ENCODE measurements at regions not wholly inside any gene's neighbourhood (a gene's known extent, or its start where the extent isn't known, plus 50 kb on each side); places are given as distances from the start of the nearest gene placed in this dataset.

DNA sequence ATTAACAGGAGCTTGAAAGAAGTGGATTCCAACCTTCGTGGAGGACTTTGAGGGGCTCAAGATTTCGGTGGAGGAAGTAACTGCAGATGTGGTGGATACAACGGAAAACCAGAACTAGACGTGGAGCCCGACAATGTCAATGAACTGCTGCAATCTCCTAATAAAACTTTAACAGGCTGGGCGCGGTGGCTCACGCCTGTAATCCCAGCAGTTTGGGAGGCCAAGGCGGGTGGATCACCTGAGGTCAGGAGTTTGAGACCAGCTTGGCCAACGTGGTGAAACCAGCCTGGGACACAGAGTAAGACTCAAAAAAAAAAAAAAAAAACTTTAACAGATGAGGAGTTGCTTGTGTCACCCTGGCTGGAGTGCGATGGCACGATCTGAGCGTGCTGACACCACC lies 477.8 kb upstream of the MKI67 start:
- Histone ChIP-seq H3K4me1 (ENCODE audit: insufficient read depth, low read length) (no peaks in the 10 kb centered on the region), H3K9ac (ENCODE audit: insufficient read depth, low read depth, low read length) (no peak overlapping the region), H3K27me3 (ENCODE audit: control insufficient read depth in 1 of 2, insufficient read depth in 2 of 2, low read length in 2 of 2) (no peaks in the 10 kb centered on the region; a peak in 1 of 5 replicates), H2AFZ (ENCODE audit: low read length) (no peak overlapping the region), H3K4me2 (ENCODE audit: low read depth, low read length) (no peak overlapping the region), H3K4me3 (replicated peaks in 1 of 3; ENCODE audit: insufficient read depth in 1 of 3, low read depth in 2 of 3, low read length in 3 of 3) (no peak overlapping the region), H3K36me3 (replicated peaks in 1 of 2; ENCODE audit: control insufficient read depth in 1 of 2, insufficient read depth in 2 of 2, low read length in 2 of 2) (no peaks in the 10 kb centered on the region), H3K79me2 (ENCODE audit: insufficient read depth, low read length) (no peaks in the 10 kb centered on the region), H3K9me3 (ENCODE audit: low read length) (no peaks in the 10 kb centered on the region), H3K27ac (ENCODE audit: extremely low read length, insufficient read depth, low read length) (no peak overlapping the region), H4K20me1 (ENCODE audit: insufficient read depth, low read length) (no peaks in the 10 kb centered on the region)
- intact Hi-C loops (cut with micrococcal nuclease; ENCODE audit: unreplicated experiment): no loop called here
- POLR2A ChIA-PET: no interaction called here
- no TSS peak for BruUV-seq (replicated peaks)
- FAIRE-seq (no peak), ATAC-seq (no peak), DNase-seq (ENCODE audit: low spot score) (no peak)
- TF ChIP-seq MED8 (CRISPR knock-in tag; IDR thresholded peaks at IDR 0.05; ENCODE audit: insufficient replicate concordance) (no peak), NAIF1 (CRISPR knock-in tag; IDR thresholded peaks at IDR 0.05; ENCODE audit: borderline replicate concordance) (no peak), GTF2F1 (IDR thresholded peaks at IDR 0.05; ENCODE audit: low read length) (no peak), ELF4 (CRISPR knock-in tag; IDR thresholded peaks at IDR 0.05; ENCODE audit: borderline replicate concordance) (no peak), HDAC6 (IDR thresholded peaks at IDR 0.05; ENCODE audit: low read depth, low read length) (no peak), SNAI1 (CRISPR knock-in tag; IDR thresholded peaks at IDR 0.05; ENCODE audit: borderline replicate concordance) (no peak), ZNF143 (CRISPR knock-in tag; IDR thresholded peaks at IDR 0.05) (no peak), ZBTB21 (CRISPR knock-in tag; IDR thresholded peaks at IDR 0.05) (no peak), FOXA3 (CRISPR knock-in tag; IDR thresholded peaks at IDR 0.05) (no peak)
- TF ChIP-seq, protein P1, sequence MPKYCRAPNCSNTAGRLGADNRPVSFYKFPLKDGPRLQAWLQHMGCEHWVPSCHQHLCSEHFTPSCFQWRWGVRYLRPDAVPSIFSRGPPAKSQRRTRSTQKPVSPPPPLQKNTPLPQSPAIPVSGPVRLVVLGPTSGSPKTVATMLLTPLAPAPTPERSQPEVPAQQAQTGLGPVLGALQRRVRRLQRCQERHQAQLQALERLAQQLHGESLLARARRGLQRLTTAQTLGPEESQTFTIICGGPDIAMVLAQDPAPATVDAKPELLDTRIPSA (CRISPR knock-in tag; IDR thresholded peaks at IDR 0.05; ENCODE audit: borderline replicate concordance): no peak
- TF ChIP-seq, protein P2, sequence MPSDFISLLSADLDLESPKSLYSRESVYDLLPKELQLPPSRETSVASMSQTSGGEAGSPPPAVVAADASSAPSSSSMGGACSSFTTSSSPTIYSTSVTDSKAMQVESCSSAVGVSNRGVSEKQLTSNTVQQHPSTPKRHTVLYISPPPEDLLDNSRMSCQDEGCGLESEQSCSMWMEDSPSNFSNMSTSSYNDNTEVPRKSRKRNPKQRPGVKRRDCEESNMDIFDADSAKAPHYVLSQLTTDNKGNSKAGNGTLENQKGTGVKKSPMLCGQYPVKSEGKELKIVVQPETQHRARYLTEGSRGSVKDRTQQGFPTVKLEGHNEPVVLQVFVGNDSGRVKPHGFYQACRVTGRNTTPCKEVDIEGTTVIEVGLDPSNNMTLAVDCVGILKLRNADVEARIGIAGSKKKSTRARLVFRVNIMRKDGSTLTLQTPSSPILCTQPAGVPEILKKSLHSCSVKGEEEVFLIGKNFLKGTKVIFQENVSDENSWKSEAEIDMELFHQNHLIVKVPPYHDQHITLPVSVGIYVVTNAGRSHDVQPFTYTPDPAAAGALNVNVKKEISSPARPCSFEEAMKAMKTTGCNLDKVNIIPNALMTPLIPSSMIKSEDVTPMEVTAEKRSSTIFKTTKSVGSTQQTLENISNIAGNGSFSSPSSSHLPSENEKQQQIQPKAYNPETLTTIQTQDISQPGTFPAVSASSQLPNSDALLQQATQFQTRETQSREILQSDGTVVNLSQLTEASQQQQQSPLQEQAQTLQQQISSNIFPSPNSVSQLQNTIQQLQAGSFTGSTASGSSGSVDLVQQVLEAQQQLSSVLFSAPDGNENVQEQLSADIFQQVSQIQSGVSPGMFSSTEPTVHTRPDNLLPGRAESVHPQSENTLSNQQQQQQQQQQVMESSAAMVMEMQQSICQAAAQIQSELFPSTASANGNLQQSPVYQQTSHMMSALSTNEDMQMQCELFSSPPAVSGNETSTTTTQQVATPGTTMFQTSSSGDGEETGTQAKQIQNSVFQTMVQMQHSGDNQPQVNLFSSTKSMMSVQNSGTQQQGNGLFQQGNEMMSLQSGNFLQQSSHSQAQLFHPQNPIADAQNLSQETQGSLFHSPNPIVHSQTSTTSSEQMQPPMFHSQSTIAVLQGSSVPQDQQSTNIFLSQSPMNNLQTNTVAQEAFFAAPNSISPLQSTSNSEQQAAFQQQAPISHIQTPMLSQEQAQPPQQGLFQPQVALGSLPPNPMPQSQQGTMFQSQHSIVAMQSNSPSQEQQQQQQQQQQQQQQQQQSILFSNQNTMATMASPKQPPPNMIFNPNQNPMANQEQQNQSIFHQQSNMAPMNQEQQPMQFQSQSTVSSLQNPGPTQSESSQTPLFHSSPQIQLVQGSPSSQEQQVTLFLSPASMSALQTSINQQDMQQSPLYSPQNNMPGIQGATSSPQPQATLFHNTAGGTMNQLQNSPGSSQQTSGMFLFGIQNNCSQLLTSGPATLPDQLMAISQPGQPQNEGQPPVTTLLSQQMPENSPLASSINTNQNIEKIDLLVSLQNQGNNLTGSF (CRISPR knock-in tag; IDR thresholded peaks at IDR 0.05): no peak
- in situ Hi-C loops (cut with HindIII; ENCODE audit: extremely low pct_ligation_motif_present, low pct_unique_long_range_greater_than_20kb): no loop called here
- WGBS (ENCODE audit: low lambda C conversion rate): 52% methylated on average over 13 of the region's 13 CpGs
- CTCF ChIA-PET (ENCODE audit: low intra/inter-chr PET ratio, low total read pairs): no interaction called here

All from HepG2 (cell line).